ENCODE measurements at regions not wholly inside any gene's neighbourhood (a gene's known extent, or its start where the extent isn't known, plus 50 kb on each side); places are given as distances from the start of the nearest gene placed in this dataset.

DNA sequence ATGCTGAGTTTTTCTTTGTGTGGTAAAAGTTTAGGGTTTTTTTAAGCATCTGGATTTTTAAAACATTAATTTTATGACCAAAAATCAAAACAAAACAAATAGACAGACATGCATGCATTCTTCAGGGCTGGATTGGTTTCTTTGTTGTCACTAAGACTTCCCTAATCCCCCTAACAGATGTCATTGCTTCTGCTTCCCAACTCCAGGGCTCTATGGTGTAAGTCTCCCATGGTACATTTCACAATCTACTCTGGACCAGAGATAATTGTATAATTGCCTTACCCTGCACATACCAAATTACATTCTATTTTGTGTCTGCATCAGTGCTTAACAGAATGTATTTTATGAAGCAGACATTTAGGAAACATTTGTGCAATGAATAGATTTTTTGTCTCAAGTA, 529.1 kb upstream of the SMIM31 start:
- TF ChIP-seq, protein P1, sequence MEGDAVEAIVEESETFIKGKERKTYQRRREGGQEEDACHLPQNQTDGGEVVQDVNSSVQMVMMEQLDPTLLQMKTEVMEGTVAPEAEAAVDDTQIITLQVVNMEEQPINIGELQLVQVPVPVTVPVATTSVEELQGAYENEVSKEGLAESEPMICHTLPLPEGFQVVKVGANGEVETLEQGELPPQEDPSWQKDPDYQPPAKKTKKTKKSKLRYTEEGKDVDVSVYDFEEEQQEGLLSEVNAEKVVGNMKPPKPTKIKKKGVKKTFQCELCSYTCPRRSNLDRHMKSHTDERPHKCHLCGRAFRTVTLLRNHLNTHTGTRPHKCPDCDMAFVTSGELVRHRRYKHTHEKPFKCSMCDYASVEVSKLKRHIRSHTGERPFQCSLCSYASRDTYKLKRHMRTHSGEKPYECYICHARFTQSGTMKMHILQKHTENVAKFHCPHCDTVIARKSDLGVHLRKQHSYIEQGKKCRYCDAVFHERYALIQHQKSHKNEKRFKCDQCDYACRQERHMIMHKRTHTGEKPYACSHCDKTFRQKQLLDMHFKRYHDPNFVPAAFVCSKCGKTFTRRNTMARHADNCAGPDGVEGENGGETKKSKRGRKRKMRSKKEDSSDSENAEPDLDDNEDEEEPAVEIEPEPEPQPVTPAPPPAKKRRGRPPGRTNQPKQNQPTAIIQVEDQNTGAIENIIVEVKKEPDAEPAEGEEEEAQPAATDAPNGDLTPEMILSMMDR (IDR thresholded peaks at IDR 0.05; ENCODE audit: poor library complexity, severe bottlenecking): no peak
- no peak for TF ChIP-seq MXI1 (conservative IDR thresholded peaks at IDR 0.05; ENCODE audit: poor library complexity, severe bottlenecking)
- no peak for TF ChIP-seq EP300 (conservative IDR thresholded peaks at IDR 0.05; ENCODE audit: poor library complexity, severe bottlenecking)
- TF ChIP-seq, protein P2, sequence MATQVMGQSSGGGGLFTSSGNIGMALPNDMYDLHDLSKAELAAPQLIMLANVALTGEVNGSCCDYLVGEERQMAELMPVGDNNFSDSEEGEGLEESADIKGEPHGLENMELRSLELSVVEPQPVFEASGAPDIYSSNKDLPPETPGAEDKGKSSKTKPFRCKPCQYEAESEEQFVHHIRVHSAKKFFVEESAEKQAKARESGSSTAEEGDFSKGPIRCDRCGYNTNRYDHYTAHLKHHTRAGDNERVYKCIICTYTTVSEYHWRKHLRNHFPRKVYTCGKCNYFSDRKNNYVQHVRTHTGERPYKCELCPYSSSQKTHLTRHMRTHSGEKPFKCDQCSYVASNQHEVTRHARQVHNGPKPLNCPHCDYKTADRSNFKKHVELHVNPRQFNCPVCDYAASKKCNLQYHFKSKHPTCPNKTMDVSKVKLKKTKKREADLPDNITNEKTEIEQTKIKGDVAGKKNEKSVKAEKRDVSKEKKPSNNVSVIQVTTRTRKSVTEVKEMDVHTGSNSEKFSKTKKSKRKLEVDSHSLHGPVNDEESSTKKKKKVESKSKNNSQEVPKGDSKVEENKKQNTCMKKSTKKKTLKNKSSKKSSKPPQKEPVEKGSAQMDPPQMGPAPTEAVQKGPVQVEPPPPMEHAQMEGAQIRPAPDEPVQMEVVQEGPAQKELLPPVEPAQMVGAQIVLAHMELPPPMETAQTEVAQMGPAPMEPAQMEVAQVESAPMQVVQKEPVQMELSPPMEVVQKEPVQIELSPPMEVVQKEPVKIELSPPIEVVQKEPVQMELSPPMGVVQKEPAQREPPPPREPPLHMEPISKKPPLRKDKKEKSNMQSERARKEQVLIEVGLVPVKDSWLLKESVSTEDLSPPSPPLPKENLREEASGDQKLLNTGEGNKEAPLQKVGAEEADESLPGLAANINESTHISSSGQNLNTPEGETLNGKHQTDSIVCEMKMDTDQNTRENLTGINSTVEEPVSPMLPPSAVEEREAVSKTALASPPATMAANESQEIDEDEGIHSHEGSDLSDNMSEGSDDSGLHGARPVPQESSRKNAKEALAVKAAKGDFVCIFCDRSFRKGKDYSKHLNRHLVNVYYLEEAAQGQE (IDR thresholded peaks at IDR 0.05; ENCODE audit: borderline replicate concordance): no peak
- TF ChIP-seq RAD21 (conservative IDR thresholded peaks at IDR 0.05): no peak
- TF ChIP-seq EZH2 (IDR thresholded peaks at IDR 0.05; ENCODE audit: borderline replicate concordance, insufficient read depth, low read length, poor library complexity, severe bottlenecking): no peak
- no peak for TF ChIP-seq TAF1 (IDR thresholded peaks at IDR 0.05; ENCODE audit: low read depth)
